ENCODE measurements at regions not wholly inside any gene's neighbourhood (a gene's known extent, or its start where the extent isn't known, plus 50 kb on each side); places are given as distances from the start of the nearest gene placed in this dataset.

DNA sequence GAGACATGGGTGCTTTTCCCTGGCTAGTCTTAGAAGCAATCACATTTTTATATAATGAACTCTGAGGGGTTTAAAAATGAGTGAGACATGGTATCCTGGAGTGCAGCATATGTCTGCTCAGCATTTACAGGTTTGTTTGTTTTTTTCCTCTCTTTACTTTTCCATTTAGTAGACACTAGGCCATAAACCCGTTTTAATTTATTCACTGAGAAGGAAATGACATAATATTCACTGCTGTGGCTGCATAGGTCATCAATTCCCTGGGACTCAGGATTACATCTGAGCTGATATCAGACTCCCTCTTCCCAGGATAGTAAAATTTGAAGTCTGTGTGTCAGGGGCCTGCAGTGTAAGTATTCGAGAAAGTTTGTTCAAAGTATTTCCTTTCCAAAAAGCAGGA, 178.9 kb upstream of the SPRY1 start:
- no peaks in the 10 kb centered on the region for H3K36me3 ChIP-seq (ENCODE audit: insufficient read depth, low read length)
- H4K20me1 ChIP-seq (ENCODE audit: insufficient read depth, low read length, poor library complexity, severe bottlenecking): no peaks in the 10 kb centered on the region
- no peaks in the 10 kb centered on the region for H3K79me2 ChIP-seq (ENCODE audit: insufficient read depth, low read length)
- TF ChIP-seq, protein P1, sequence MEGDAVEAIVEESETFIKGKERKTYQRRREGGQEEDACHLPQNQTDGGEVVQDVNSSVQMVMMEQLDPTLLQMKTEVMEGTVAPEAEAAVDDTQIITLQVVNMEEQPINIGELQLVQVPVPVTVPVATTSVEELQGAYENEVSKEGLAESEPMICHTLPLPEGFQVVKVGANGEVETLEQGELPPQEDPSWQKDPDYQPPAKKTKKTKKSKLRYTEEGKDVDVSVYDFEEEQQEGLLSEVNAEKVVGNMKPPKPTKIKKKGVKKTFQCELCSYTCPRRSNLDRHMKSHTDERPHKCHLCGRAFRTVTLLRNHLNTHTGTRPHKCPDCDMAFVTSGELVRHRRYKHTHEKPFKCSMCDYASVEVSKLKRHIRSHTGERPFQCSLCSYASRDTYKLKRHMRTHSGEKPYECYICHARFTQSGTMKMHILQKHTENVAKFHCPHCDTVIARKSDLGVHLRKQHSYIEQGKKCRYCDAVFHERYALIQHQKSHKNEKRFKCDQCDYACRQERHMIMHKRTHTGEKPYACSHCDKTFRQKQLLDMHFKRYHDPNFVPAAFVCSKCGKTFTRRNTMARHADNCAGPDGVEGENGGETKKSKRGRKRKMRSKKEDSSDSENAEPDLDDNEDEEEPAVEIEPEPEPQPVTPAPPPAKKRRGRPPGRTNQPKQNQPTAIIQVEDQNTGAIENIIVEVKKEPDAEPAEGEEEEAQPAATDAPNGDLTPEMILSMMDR (conservative IDR thresholded peaks at IDR 0.05; ENCODE audit: low read length): no peak
- no peak for TF ChIP-seq EZH2phosphoT487 (IDR thresholded peaks at IDR 0.05; ENCODE audit: borderline replicate concordance)
- no peaks in the 10 kb centered on the region for H3K9me3 ChIP-seq (ENCODE audit: insufficient read depth, low read depth, low read length)
- H3K4me1 ChIP-seq (ENCODE audit: insufficient read depth, low read length, poor library complexity, severe bottlenecking): peaks cover 12% of the 10 kb centered on the region
- no peak overlapping the region for H3K4me2 ChIP-seq (ENCODE audit: low read depth, low read length, poor library complexity, severe bottlenecking)
- no peaks in the 10 kb centered on the region for H3F3A ChIP-seq (ENCODE audit: low read depth)
- H2AFZ ChIP-seq (ENCODE audit: low read length): no peak overlapping the region
- H3K9me2 ChIP-seq (replicated peaks; ENCODE audit: low read depth, low read length): no peaks in the 10 kb centered on the region
- H3K4me3 ChIP-seq (ENCODE audit: low read length, poor library complexity, severe bottlenecking): no peak overlapping the region
- H3K27me3 ChIP-seq (ENCODE audit: insufficient read depth, low read length, poor library complexity, severe bottlenecking): no peaks in the 10 kb centered on the region
- no peak overlapping the region for H3K9ac ChIP-seq (ENCODE audit: low read depth, low read length, poor library complexity, severe bottlenecking)

DNA sequence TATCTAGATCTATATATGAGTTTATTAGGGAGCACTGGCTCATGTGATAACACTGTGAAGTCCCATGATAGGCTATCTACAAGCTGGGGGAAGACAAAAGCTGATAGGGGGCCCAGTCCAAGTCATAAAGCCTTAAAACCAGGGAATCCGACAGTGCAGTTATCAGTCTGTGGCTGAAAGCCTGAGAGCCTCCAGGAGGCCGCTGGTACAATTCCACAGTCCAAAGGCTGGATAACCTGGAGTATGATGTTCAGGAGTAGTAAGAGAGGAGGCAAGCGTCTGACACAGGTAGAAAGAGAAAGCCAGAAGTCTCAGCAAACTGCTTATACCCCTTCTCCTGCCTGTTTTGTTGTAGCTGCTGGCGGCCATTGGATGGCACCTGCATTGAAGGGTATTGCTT, 177.6 kb upstream of the SPRY1 start:
- TF ChIP-seq EZH2phosphoT487 (IDR thresholded peaks at IDR 0.05; ENCODE audit: borderline replicate concordance): no peak
- TF ChIP-seq, protein P1 (conservative IDR thresholded peaks at IDR 0.05; ENCODE audit: low read length): no peak

DNA sequence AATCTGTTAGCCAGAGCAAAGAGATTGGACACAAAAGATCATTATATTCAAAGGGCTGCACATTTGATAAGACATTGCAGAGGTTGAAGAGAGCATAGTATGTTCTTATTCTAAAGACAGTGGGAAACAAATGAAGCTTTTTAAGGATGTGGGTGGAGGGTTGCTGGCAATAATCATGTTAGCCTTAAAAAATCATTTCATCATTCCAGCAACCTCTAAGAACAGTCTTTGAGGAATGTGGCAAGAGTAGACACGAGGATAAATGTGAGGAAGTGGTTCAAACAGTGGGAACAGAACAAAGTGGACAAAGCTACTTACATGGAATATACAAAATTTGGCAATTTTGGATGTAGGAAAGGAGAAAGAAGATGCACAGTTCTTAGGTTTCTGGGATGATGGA, 167.3 kb upstream of the SPRY1 start:
- Histone ChIP-seq H3K36me3 (ENCODE audit: insufficient read depth, low read length) (0 out of 2 replicates have a peak, but pooled peaks cover 2% of the 10 kb centered on the region), H3K9me3 (ENCODE audit: insufficient read depth, low read depth, low read length) (no peaks in the 10 kb centered on the region), H3F3A (ENCODE audit: low read depth) (no peaks in the 10 kb centered on the region), H3K27me3 (ENCODE audit: insufficient read depth, low read length, poor library complexity, severe bottlenecking) (no peaks in the 10 kb centered on the region), H3K79me2 (ENCODE audit: insufficient read depth, low read length) (no peaks in the 10 kb centered on the region), H3K9me2 (replicated peaks; ENCODE audit: low read depth, low read length) (no peaks in the 10 kb centered on the region), H3K4me2 (ENCODE audit: low read depth, low read length, poor library complexity, severe bottlenecking) (no peak overlapping the region), H3K9ac (ENCODE audit: low read depth, low read length, poor library complexity, severe bottlenecking) (no peak overlapping the region), H3K4me3 (ENCODE audit: low read length, poor library complexity, severe bottlenecking) (no peak overlapping the region), H3K4me1 (ENCODE audit: insufficient read depth, low read length, poor library complexity, severe bottlenecking) (peaks cover 35% of the 10 kb centered on the region), H4K20me1 (ENCODE audit: insufficient read depth, low read length, poor library complexity, severe bottlenecking) (no peaks in the 10 kb centered on the region), H2AFZ (ENCODE audit: low read length) (no peak overlapping the region)
- TF ChIP-seq EZH2phosphoT487 (IDR thresholded peaks at IDR 0.05; ENCODE audit: borderline replicate concordance): no peak
- TF ChIP-seq, protein P1 (conservative IDR thresholded peaks at IDR 0.05; ENCODE audit: low read length): no peak

More for the DNA sequence above, 177.6 kb upstream of the SPRY1 start:
- Histone ChIP-seq H3K9ac (ENCODE audit: low read depth, low read length, poor library complexity, severe bottlenecking) (no peak overlapping the region), H3K36me3 (ENCODE audit: insufficient read depth, low read length) (peaks cover 8% of the 10 kb centered on the region; the same call in 1 of the 2 replicates), H3K4me3 (ENCODE audit: low read length, poor library complexity, severe bottlenecking) (no peak overlapping the region), H3K27me3 (ENCODE audit: insufficient read depth, low read length, poor library complexity, severe bottlenecking) (no peaks in the 10 kb centered on the region), H4K20me1 (ENCODE audit: insufficient read depth, low read length, poor library complexity, severe bottlenecking) (no peaks in the 10 kb centered on the region), H3K9me2 (replicated peaks; ENCODE audit: low read depth, low read length) (no peaks in the 10 kb centered on the region), H3K79me2 (ENCODE audit: insufficient read depth, low read length) (no peaks in the 10 kb centered on the region), H3K4me1 (ENCODE audit: insufficient read depth, low read length, poor library complexity, severe bottlenecking) (peaks cover 12% of the 10 kb centered on the region), H3K9me3 (ENCODE audit: insufficient read depth, low read depth, low read length) (peaks cover 9% of the 10 kb centered on the region; the same call in 1 of the 2 replicates), H3F3A (ENCODE audit: low read depth) (no peaks in the 10 kb centered on the region), H3K4me2 (ENCODE audit: low read depth, low read length, poor library complexity, severe bottlenecking) (no peak overlapping the region), H2AFZ (ENCODE audit: low read length) (no peak overlapping the region)

All from Loucy (cell line).